C4-2B (cell line): ENCODE measurements at regions not wholly inside any gene's neighbourhood (a gene's known extent, or its start where the extent isn't known, plus 50 kb on each side); places are given as distances from the start of the nearest gene placed in this dataset.

Experiments used
- ZFX ChIP-seq: fragments of 450-650 bp; IDR thresholded peaks from 2 replicates; pipeline ENCODE4 v1.6.1; 2017
- TF ChIP-seq, protein P1 (sequence below): fragments of 450-650 bp; conservative IDR thresholded peaks from 2 replicates; pipeline ENCODE4 v1.5.1; 2017; ENCODE audit warnings: mild to moderate bottlenecking

DNA sequence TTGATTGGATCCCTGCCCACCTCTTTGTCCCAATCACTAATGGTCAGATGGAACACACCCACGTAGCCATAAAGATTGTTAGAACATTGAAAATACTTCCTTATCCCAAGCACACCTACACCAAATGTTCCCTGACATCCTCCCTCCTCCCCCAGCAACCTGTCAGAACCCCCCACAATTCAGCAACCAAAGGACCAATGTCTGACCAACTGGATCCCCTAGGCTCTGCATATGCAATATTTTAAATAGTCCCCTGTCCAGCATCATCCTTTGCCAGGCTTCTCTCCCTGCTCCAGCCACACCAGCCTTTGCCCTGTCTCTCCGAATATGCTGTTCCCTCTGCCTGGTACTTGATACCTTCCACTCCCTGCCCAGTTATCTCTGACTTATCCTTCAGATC, 54.9 kb upstream of the CES5A start:
- TF ChIP-seq, protein P1, sequence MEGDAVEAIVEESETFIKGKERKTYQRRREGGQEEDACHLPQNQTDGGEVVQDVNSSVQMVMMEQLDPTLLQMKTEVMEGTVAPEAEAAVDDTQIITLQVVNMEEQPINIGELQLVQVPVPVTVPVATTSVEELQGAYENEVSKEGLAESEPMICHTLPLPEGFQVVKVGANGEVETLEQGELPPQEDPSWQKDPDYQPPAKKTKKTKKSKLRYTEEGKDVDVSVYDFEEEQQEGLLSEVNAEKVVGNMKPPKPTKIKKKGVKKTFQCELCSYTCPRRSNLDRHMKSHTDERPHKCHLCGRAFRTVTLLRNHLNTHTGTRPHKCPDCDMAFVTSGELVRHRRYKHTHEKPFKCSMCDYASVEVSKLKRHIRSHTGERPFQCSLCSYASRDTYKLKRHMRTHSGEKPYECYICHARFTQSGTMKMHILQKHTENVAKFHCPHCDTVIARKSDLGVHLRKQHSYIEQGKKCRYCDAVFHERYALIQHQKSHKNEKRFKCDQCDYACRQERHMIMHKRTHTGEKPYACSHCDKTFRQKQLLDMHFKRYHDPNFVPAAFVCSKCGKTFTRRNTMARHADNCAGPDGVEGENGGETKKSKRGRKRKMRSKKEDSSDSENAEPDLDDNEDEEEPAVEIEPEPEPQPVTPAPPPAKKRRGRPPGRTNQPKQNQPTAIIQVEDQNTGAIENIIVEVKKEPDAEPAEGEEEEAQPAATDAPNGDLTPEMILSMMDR: no peak
- TF ChIP-seq ZFX: no peak
